H9 (cell line): ENCODE measurements at regions not wholly inside any gene's neighbourhood (a gene's known extent, or its start where the extent isn't known, plus 50 kb on each side); places are given as distances from the start of the nearest gene placed in this dataset.

Experiments used
- DNase-seq: peaks from one replicate; pipeline ENCODE4 v3.0.0-alpha.2; 2017
- H2AFZ ChIP-seq: one replicate; pipeline ENCODE4 v1.6.1; 2013; ENCODE audit warnings: mild to moderate bottlenecking, low read length, control low read depth, moderate library complexity
- H2AK5ac ChIP-seq: 2 replicates; pipeline ENCODE4 v1.6.1; 2013; ENCODE audit warnings: low read length, control low read depth, mixed read lengths; ENCODE audit not compliant: insufficient read length
- H2BK120ac ChIP-seq: one replicate; pipeline ENCODE4 v1.6.1; 2013; ENCODE audit warnings: low read depth, mild to moderate bottlenecking, low read length, control low read depth, inconsistent platforms; ENCODE audit not compliant: poor library complexity, severe bottlenecking
- H2BK12ac ChIP-seq: 2 replicates; pipeline ENCODE4 v1.6.1; 2013; ENCODE audit warnings: low read length, control low read depth, mixed read lengths, low read depth; ENCODE audit not compliant: insufficient read length
- H2BK15ac ChIP-seq: 2 replicates; pipeline ENCODE4 v1.6.1; 2013; ENCODE audit warnings: low read depth, low read length, control low read depth
- H2BK20ac ChIP-seq: one replicate; pipeline ENCODE4 v1.6.1; 2013; ENCODE audit warnings: low read depth, mild to moderate bottlenecking, low read length, control low read depth, inconsistent platforms; ENCODE audit not compliant: poor library complexity, severe bottlenecking
- H2BK5ac ChIP-seq: 2 replicates; pipeline ENCODE4 v1.6.1; 2013; ENCODE audit warnings: low read length, control low read depth, mixed read lengths; ENCODE audit not compliant: insufficient read length
- H3K14ac ChIP-seq: 2 replicates; pipeline ENCODE4 v1.6.1; 2013; ENCODE audit warnings: low read length, control low read depth; ENCODE audit not compliant: insufficient read depth
- H3K18ac ChIP-seq: 2 replicates; pipeline ENCODE4 v1.6.1; 2013; ENCODE audit warnings: low read depth, mild to moderate bottlenecking, mixed read lengths, low read length, control low read depth; ENCODE audit not compliant: insufficient read length
- H3K23ac ChIP-seq: 2 replicates; pipeline ENCODE4 v1.6.1; 2013; ENCODE audit warnings: low read length, control low read depth, mixed read lengths, low read depth; ENCODE audit not compliant: insufficient read length
- H3K23me2 ChIP-seq: 2 replicates; pipeline ENCODE4 v1.6.1; 2013; ENCODE audit warnings: low read depth, mild to moderate bottlenecking, mixed read lengths, low read length, control low read depth; ENCODE audit not compliant: insufficient read length, poor library complexity, severe bottlenecking
- H3K27ac ChIP-seq: 2 replicates; pipeline ENCODE4 v1.5.1; 2013; ENCODE audit warnings: low read length, control low read depth, mixed read lengths, low read depth; ENCODE audit not compliant: insufficient read length
- H3K27me3 ChIP-seq: 2 replicates; pipeline ENCODE4 v1.6.1; 2013; ENCODE audit warnings: low read length, control low read depth, inconsistent platforms; ENCODE audit not compliant: insufficient read depth
- H3K4ac ChIP-seq: 2 replicates; pipeline ENCODE4 v1.6.1; 2013; ENCODE audit warnings: low read depth, mild to moderate bottlenecking, control low read depth, inconsistent platforms, low read length, moderate library complexity
- H3K4me1 ChIP-seq: 2 replicates; pipeline ENCODE4 v1.6.1; 2013; ENCODE audit warnings: low read length, control low read depth, inconsistent platforms; ENCODE audit not compliant: insufficient read depth
- H3K4me2 ChIP-seq: 2 replicates; pipeline ENCODE4 v1.6.1; 2013; ENCODE audit warnings: low read length, control low read depth, mixed read lengths; ENCODE audit not compliant: insufficient read length, insufficient read depth
- H3K56ac ChIP-seq: 2 replicates; pipeline ENCODE4 v1.6.1; 2013; ENCODE audit warnings: low read depth, mild to moderate bottlenecking, mixed read lengths, low read length, control low read depth; ENCODE audit not compliant: insufficient read length
- H3K79me1 ChIP-seq: 2 replicates; pipeline ENCODE4 v1.6.1; 2013; ENCODE audit warnings: low read depth, mild to moderate bottlenecking, moderate library complexity, low read length, control low read depth, inconsistent platforms; ENCODE audit not compliant: insufficient read depth, poor library complexity, severe bottlenecking
- H3K79me2 ChIP-seq: 2 replicates; pipeline ENCODE4 v1.6.1; 2013; ENCODE audit warnings: low read length, control low read depth, inconsistent platforms; ENCODE audit not compliant: insufficient read depth
- H3K9ac ChIP-seq: 2 replicates; pipeline ENCODE4 v1.6.1; 2013; ENCODE audit warnings: low read length, control low read depth, mixed read lengths; ENCODE audit not compliant: insufficient read length; ENCODE audit errors: extremely low read depth
- H3K9me3 ChIP-seq: one replicate; pipeline ENCODE4 v1.6.1; 2013; ENCODE audit warnings: low read depth, low read length, inconsistent platforms; ENCODE audit not compliant: control insufficient read depth
- H3T11ph ChIP-seq: one replicate; pipeline ENCODE4 v1.6.1; 2013; ENCODE audit warnings: mild to moderate bottlenecking, low read length, control low read depth, inconsistent platforms
- H4K20me1 ChIP-seq: one replicate; pipeline ENCODE4 v1.6.1; 2013; ENCODE audit not compliant: control insufficient read depth, insufficient read length, insufficient read depth
- H4K5ac ChIP-seq: 2 replicates; pipeline ENCODE4 v1.6.1; 2013; ENCODE audit warnings: low read depth, mild to moderate bottlenecking, mixed read lengths, low read length, control low read depth; ENCODE audit not compliant: insufficient read length
- H4K8ac ChIP-seq: replicated peaks from 2 replicates; pipeline ENCODE4 v1.6.1; 2013; ENCODE audit warnings: low read length, control low read depth, mixed read lengths, low read depth; ENCODE audit not compliant: insufficient read length
- H4K91ac ChIP-seq: 2 replicates; pipeline ENCODE4 v1.6.1; 2013; ENCODE audit warnings: low read depth, mild to moderate bottlenecking, moderate library complexity, mixed read lengths, low read length, control low read depth; ENCODE audit not compliant: insufficient read length
- H3K27ac Mint-ChIP-seq, 3 experiments: 2 replicates in 2 of 3; 3 replicates in 1 of 3; pipeline ENCODE4 v1.8.0; 2020 to 2021; ENCODE audit warnings: mixed read lengths in 3 of 3, mild to moderate bottlenecking in 1 of 3, moderate library complexity in 1 of 3
- H3K27me3 Mint-ChIP-seq: 2 replicates; pipeline ENCODE4 v1.8.0; 2021; ENCODE audit warnings: low read depth, mild to moderate bottlenecking, moderate library complexity, mixed read lengths
- H3K36me3 Mint-ChIP-seq, 3 experiments: 2 replicates in 2 of 3; 3 replicates in 1 of 3; pipeline ENCODE4 v1.8.0; 2020 to 2021; ENCODE audit warnings: low read depth in 3 of 3, mixed read lengths in 3 of 3; ENCODE audit not compliant: insufficient read depth in 1 of 3
- H3K4me1 Mint-ChIP-seq, 2 experiments: 2 replicates each; pipeline ENCODE4 v1.8.0; 2020; ENCODE audit warnings: mixed read lengths in 2 of 2
- H3K4me3 Mint-ChIP-seq, 2 experiments: 2 replicates in 1 of 2; 3 replicates in 1 of 2; pipeline ENCODE4 v1.8.0; 2020 to 2021; ENCODE audit warnings: mild to moderate bottlenecking in 2 of 2, mixed read lengths in 2 of 2, moderate library complexity in 1 of 2
- H3K9me3 Mint-ChIP-seq, 2 experiments: 2 replicates in 1 of 2; 3 replicates in 1 of 2; pipeline ENCODE4 v1.8.0; 2020; ENCODE audit warnings: mild to moderate bottlenecking in 2 of 2, mixed read lengths in 2 of 2, moderate library complexity in 1 of 2
- WGBS: extraction: QIAGEN DNeasy Blood & Tissue Kit; methylation state at CpG from one replicate; pipeline ENCODE4 v1.1.7; 2013; ENCODE audit warnings: missing lambda C conversion rate, low lambda C conversion rate, mixed read lengths; ENCODE audit not compliant: insufficient read length; ENCODE audit errors: extremely low coverage; 5-methylcytosine and 5-hydroxymethylcytosine counted together
- TF ChIP-seq, protein P1 (sequence below): fragments of 200-600 bp; sonication (generic); conservative IDR thresholded peaks from 3 replicates; pipeline ENCODE4 v1.8.0; 2021; ENCODE audit warnings: antibody characterized with exemption, mild to moderate bottlenecking

GRCh38 chr4:127165971-127166370 is 466.8 kb upstream of the INTU start:
- no CpG with 5 or more reads among the region's 1 CpG for WGBS
- H3K9me3 Mint-ChIP-seq, result peaks cover 2 to 8% of the 10 kb centered on the region in 2 experiments

More at GRCh38 chr4:127165971-127166370, 466.8 kb upstream of the INTU start:
- Histone ChIP-seq H3K79me1 (no peaks in the 10 kb centered on the region), H3K9ac (no peak overlapping the region), H4K5ac (no peak overlapping the region), H2BK5ac (no peak overlapping the region), H2BK15ac (no peak overlapping the region), H2BK12ac (no peak overlapping the region), H3T11ph (no peak overlapping the region), H2BK20ac (no peak overlapping the region), H2AFZ (no peak overlapping the region), H3K4me2 (no peak overlapping the region), H3K23me2 (no peaks in the 10 kb centered on the region), H3K23ac (no peak overlapping the region), H4K20me1 (no peaks in the 10 kb centered on the region), H4K91ac (no peak overlapping the region), H3K18ac (no peak overlapping the region), H3K27ac (no peak overlapping the region), H2AK5ac (no peak overlapping the region), H3K27me3 (no peaks in the 10 kb centered on the region), H3K56ac (no peak overlapping the region), H3K4me1 (no peaks in the 10 kb centered on the region), H3K79me2 (no peaks in the 10 kb centered on the region), H4K8ac (no peak overlapping the region), H3K9me3 (no peaks in the 10 kb centered on the region), H3K14ac (no peak overlapping the region), H2BK120ac (no peak overlapping the region), H3K4ac (no peak overlapping the region)
- Mint-ChIP-seq H3K4me1 (no peaks in the 10 kb centered on the region), H3K36me3 (peaks cover 2 to 4% (median 3%) of the 10 kb centered on the region in 3 experiments; a peak in 6 of 7 replicates), H3K27me3 (no peaks in the 10 kb centered on the region), H3K27ac (no peak overlapping the region), H3K4me3 (no peak overlapping the region)
- TF ChIP-seq, protein P1, sequence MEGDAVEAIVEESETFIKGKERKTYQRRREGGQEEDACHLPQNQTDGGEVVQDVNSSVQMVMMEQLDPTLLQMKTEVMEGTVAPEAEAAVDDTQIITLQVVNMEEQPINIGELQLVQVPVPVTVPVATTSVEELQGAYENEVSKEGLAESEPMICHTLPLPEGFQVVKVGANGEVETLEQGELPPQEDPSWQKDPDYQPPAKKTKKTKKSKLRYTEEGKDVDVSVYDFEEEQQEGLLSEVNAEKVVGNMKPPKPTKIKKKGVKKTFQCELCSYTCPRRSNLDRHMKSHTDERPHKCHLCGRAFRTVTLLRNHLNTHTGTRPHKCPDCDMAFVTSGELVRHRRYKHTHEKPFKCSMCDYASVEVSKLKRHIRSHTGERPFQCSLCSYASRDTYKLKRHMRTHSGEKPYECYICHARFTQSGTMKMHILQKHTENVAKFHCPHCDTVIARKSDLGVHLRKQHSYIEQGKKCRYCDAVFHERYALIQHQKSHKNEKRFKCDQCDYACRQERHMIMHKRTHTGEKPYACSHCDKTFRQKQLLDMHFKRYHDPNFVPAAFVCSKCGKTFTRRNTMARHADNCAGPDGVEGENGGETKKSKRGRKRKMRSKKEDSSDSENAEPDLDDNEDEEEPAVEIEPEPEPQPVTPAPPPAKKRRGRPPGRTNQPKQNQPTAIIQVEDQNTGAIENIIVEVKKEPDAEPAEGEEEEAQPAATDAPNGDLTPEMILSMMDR, result no peak
- no peak for DNase-seq
